GM18907 (cell line): ENCODE measurements at regions not wholly inside any gene's neighbourhood (a gene's known extent, or its start where the extent isn't known, plus 50 kb on each side); places are given as distances from the start of the nearest gene placed in this dataset.

Experiments used
- ATAC-seq: cut with Tn5 transposase; IDR thresholded peaks from one replicate; pipeline ENCODE4 v1.9.1; 2021; ENCODE audit warnings: mild to moderate bottlenecking, moderate library complexity; ENCODE audit not compliant: unreplicated experiment

- ATAC-seq = no peak
These were observed 373.7 kb downstream of the TLE4 start for GRCh38 chr9:79945495-79945894.

- no peak for ATAC-seq
These were observed 373.3 kb downstream of the TLE4 start for GRCh38 chr9:79945016-79945415.

DNA sequence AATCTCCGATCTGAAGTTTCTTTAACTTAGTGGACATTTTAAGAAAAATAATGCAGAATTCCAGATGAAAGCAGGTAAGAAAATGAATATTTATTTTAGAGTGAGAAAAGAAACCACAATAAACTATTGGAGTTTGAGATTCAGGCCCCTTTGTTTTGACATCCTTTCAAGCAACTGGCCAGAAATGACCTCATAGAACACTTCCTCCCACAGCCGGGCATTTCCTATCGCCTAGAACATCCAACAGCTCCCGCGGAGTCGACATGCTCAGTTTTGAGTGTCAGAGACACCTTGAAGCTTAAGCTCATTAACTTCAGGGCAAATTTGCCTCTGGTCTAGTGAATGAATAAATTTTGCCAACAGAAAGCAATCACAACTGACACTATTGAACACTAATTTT, 369.2 kb downstream of the TLE4 start:
- no peak for ATAC-seq

- no peak for ATAC-seq
These were observed 368.1 kb downstream of the TLE4 start for GRCh38 chr9:79939819-79940218.

DNA sequence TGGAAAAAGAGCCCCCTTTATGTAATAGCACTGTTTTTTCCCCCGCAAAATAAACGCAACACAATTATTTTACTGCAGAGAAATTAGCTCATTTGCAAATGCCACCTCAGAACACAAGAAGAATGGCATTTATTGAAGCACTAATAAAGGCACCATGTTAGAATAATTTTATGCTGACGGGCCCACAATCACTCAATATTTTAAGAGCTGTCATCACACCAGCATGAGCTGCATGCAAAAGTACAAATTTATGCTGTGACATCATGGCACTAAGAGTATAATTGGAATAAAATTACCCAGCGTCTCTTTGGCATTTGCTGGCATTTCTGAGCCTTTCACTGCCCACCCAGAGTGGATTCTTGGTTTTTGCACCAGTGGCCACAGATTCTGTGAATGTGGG, 364.6 kb downstream of the TLE4 start:
- ATAC-seq = no peak

- no peak for ATAC-seq
These were observed 357.5 kb downstream of the TLE4 start for GRCh38 chr9:79929285-79929684.

DNA sequence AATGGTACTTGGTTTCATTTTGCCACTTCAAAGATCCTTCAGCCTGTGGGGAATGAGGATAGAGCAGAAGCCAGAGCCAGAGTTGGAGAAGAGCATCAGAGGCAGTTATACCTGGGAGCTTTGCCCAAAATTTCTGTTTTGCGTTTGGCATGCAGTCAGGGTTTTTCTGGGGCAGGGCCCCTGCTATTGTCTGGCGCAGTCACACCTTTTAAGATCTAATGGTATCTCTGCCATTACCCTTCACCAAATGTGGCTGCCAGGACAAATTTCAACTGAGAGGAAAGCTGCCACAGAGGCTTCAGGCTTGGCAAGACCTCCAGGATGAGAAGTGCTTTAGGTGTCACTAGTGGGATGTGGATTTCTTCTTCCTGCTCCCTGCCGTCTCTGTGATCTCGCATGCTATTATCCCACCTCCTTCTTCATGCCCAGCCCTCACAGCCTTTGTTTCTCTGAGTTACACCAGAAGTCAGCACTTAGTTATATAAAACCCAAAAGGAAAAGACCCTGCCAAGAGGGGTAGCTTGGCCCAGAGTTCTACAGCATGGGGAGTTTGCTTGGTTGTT, 357.0 kb downstream of the TLE4 start:
- ATAC-seq = no peak

DNA sequence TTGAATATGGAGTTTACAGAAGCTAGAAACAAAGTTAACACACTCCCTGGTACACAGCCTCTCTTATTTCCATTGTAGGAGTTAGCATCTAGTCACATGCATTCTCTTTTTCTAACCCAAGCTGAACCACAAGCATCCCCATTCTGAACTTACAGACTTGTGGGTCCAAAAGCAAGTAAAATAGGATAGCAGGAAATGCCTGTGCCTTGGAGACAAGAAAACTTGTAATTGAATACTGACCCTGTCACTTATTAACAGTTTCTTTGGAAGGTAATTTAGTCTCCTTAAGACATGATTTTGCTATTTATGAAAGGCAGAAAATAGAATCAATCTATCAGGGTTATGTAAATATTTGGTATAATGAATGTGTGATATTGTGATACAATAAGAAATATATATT, 353.6 kb downstream of the TLE4 start:
- no peak for ATAC-seq

- no peak for ATAC-seq
These were observed 353.1 kb downstream of the TLE4 start for GRCh38 chr9:79924836-79925235.

DNA sequence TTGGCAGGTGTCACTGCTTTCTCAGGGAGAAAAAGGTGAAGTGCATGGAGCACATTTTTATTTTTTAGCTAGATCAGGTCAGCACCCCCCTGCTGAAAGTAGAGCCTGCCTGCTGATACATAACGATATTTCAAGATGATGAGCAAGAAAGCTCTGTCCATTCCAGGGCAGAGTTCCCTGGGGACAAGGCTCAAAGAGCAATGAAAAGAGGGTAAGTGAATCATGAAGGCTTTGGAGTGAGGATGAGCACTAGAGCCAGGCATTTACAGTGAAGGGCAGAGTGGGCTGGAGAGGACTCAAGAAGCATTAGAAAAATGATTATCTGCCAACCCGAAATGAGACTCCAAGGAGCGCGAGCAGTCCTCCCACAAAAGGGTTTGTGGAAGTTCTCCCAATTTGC, 345.7 kb downstream of the TLE4 start:
- no peak for ATAC-seq

DNA sequence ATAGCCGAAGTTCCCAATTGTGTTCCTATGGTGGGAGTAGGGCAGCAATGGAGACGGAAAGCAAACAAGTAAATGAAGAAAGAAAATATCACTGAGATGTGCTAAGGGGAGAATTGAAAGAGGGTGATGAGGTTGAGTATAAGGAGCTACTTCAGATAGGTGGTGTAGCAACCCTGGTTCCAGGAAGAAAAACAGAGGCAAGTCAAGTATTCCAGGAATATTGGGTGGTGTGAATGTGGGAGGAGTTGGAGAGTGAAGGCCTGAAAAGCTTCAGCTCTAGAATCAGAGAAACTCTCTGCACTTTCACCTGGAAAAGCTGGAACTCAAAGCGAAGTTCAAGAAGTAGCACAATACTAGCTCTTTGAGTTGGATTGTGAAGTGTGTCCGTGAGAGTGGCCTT, 342.1 kb downstream of the TLE4 start:
- no peak for ATAC-seq

- no peak for ATAC-seq
These were observed 340.7 kb downstream of the TLE4 start for GRCh38 chr9:79912318-79913070.

GRCh38 chr9:79911724-79912123, 340.0 kb downstream of the TLE4 start:
- no peak for ATAC-seq

- ATAC-seq = no peak
These were observed 331.2 kb downstream of the TLE4 start for GRCh38 chr9:79902825-79903600.

DNA sequence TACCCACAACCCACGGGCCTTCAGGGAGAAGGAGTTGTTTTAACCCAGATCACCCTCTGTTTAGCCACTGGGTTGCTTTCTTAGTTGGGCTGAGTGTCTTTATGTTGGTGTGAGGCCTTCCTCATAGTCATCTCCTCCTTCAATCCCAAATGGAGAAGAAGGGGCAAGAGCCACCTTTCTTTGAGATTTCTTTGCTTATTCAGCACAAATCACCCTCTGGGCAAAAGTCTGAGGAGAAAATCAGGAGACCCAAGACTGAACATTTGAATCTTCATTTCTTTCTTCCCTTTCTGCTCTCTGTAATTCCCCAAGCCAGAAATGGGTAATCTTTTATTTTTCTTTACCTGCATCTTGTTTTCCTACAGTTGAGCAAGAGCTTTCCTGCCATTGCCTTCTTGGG, 329.0 kb downstream of the TLE4 start:
- no peak for ATAC-seq

GRCh38 chr9:79896390-79896980, 324.7 kb downstream of the TLE4 start:
- ATAC-seq = no peak

- no peak for ATAC-seq
These were observed 323.5 kb downstream of the TLE4 start for GRCh38 chr9:79895232-79895631.

DNA sequence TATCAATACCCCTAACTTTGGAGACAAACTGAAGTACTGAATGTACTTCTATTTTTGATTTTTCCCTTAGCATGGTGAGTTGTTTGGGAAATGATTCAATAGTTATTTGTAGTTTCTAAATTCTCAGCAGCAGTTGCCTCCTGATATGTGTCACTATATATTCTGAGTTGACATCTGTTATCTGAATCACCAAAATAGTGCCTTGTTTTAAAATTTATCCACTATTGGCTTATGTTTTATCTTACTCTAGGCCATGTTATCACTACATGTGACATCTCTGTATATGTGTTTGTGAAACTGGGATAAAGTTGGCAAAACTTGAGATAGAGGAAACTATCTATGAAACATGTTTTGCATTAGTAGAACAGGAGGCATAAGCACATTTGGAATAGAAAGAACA, 317.6 kb downstream of the TLE4 start:
- ATAC-seq = no peak

- ATAC-seq = no peak
These were observed 313.5 kb downstream of the TLE4 start for GRCh38 chr9:79885093-79885857.

- ATAC-seq = no peak
These were observed 312.8 kb downstream of the TLE4 start for GRCh38 chr9:79884546-79884945.

GRCh38 chr9:79883073-79883645, 311.4 kb downstream of the TLE4 start:
- ATAC-seq = peak; percentile 86
